ENCODE measurements at regions not wholly inside any gene's neighbourhood (a gene's known extent, or its start where the extent isn't known, plus 50 kb on each side); places are given as distances from the start of the nearest gene placed in this dataset.
A peak's percentile ranks its signal among the peaks of the same experiment; 100 is the strongest.

GRCh38 chr12:39047539-39048262 is 142.3 kb upstream of the CPNE8 start:
- no peak overlapping the region for H3K4me3 ChIP-seq
- no peak overlapping the region for H3K27ac ChIP-seq (ENCODE audit: low read depth in 1 of 2, low read length in 1 of 2)
- H3K27me3 ChIP-seq (ENCODE audit: control insufficient read depth in 3 of 3, insufficient read depth in 3 of 3, low read length in 2 of 3), result no peaks in the 10 kb centered on the region
- H3K9ac ChIP-seq (ENCODE audit: insufficient read depth in 1 of 2, low read length in 2 of 2), result no peak overlapping the region
- DNase-seq (peak in 2 of 3 donors; percentile 8 to 15), ATAC-seq (ENCODE audit: insufficient read depth, low FRiP score) (peak; percentile 53)
- TF ChIP-seq CTCF (IDR thresholded peaks at IDR 0.05; ENCODE audit: control extremely low read depth, extremely low read depth), result no peak
- H3K4me1 ChIP-seq (ENCODE audit: control insufficient read depth in 5 of 5, insufficient read depth in 5 of 5, low read length in 5 of 5), result peaks cover 0 to 5% (median 0%) of the 10 kb centered on the region in 5 donors
- 75 to 87% methylated on average over 8 of the region's 8 CpGs for WGBS, 2 donors
- H3K9me3 ChIP-seq (ENCODE audit: control insufficient read depth in 4 of 4, insufficient read depth in 3 of 4, low read length in 3 of 4), result no peaks in the 10 kb centered on the region
- no peaks in the 10 kb centered on the region for H3K36me3 ChIP-seq (ENCODE audit: control insufficient read depth in 4 of 4, insufficient read depth in 4 of 4, low read length in 4 of 4)

GRCh38 chr12:39044754-39045153 is 139.4 kb upstream of the CPNE8 start:
- H3K4me1 ChIP-seq (ENCODE audit: control insufficient read depth in 5 of 5, insufficient read depth in 5 of 5, low read length in 5 of 5), result peaks cover 0 to 6% (median 2%) of the 10 kb centered on the region in 5 donors
- WGBS, 2 donors, result 48 to 52% methylated on average over 3 of the region's 3 CpGs
- ATAC-seq (ENCODE audit: insufficient read depth, low FRiP score) (no peak), DNase-seq (no peak)
- no peak for TF ChIP-seq CTCF (IDR thresholded peaks at IDR 0.05; ENCODE audit: control extremely low read depth, extremely low read depth)
- H3K9me3 ChIP-seq (ENCODE audit: control insufficient read depth in 4 of 4, insufficient read depth in 3 of 4, low read length in 3 of 4), result no peaks in the 10 kb centered on the region
- H3K9ac ChIP-seq (ENCODE audit: insufficient read depth in 1 of 2, low read length in 2 of 2), result no peak overlapping the region
- no peaks in the 10 kb centered on the region for H3K27me3 ChIP-seq (ENCODE audit: control insufficient read depth in 3 of 3, insufficient read depth in 3 of 3, low read length in 2 of 3)
- no peak overlapping the region for H3K27ac ChIP-seq (ENCODE audit: low read depth in 1 of 2, low read length in 1 of 2)
- H3K4me3 ChIP-seq, result no peak overlapping the region
- no peaks in the 10 kb centered on the region for H3K36me3 ChIP-seq (ENCODE audit: control insufficient read depth in 4 of 4, insufficient read depth in 4 of 4, low read length in 4 of 4)

GRCh38 chr12:39043424-39043822 is 138.0 kb upstream of the CPNE8 start:
- no peak overlapping the region for H3K4me3 ChIP-seq
- no peak overlapping the region for H3K9ac ChIP-seq (ENCODE audit: insufficient read depth in 1 of 2, low read length in 2 of 2)
- no peak for TF ChIP-seq CTCF (IDR thresholded peaks at IDR 0.05; ENCODE audit: control extremely low read depth, extremely low read depth)
- no peaks in the 10 kb centered on the region for H3K27me3 ChIP-seq (ENCODE audit: control insufficient read depth in 3 of 3, insufficient read depth in 3 of 3, low read length in 2 of 3)
- no peaks in the 10 kb centered on the region for H3K36me3 ChIP-seq (ENCODE audit: control insufficient read depth in 4 of 4, insufficient read depth in 4 of 4, low read length in 4 of 4)
- H3K9me3 ChIP-seq (ENCODE audit: control insufficient read depth in 4 of 4, insufficient read depth in 3 of 4, low read length in 3 of 4), result no peaks in the 10 kb centered on the region
- no peak for ATAC-seq (ENCODE audit: insufficient read depth, low FRiP score)
- peaks cover 0 to 6% (median 2%) of the 10 kb centered on the region in 5 donors for H3K4me1 ChIP-seq (ENCODE audit: control insufficient read depth in 5 of 5, insufficient read depth in 5 of 5, low read length in 5 of 5)
- no peak for DNase-seq
- 33 to 62% methylated on average over 2 of the region's 2 CpGs for WGBS, 2 donors
- no peak overlapping the region for H3K27ac ChIP-seq (ENCODE audit: low read depth in 1 of 2, low read length in 1 of 2)

DNA sequence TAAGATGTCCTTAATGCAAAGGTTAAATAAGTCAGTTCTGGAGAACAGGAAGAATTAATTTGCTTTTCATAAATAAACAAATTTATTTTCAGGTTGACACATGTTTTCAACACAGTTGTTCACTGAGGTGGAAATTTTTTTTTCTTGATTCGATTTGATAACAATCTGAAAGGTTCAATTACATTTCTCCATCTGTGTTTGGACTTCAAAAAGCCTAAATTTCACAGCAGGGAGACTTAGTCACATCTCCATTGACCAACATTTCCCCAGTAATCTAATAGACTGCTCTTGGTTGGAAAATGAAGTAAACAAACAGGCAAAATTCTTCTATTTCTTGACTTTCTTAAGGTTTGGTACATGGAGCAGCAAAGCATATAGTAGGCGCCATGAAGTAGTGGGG is 134.9 kb upstream of the CPNE8 start:
- TF ChIP-seq CTCF (IDR thresholded peaks at IDR 0.05; ENCODE audit: control extremely low read depth, extremely low read depth), result no peak

More for the DNA sequence above, 134.9 kb upstream of the CPNE8 start:
- Histone ChIP-seq H3K27me3 (ENCODE audit: control insufficient read depth in 3 of 3, insufficient read depth in 3 of 3, low read length in 2 of 3) (no peaks in the 10 kb centered on the region), H3K4me3 (no peak overlapping the region), H3K36me3 (ENCODE audit: control insufficient read depth in 4 of 4, insufficient read depth in 4 of 4, low read length in 4 of 4) (no peaks in the 10 kb centered on the region), H3K4me1 (ENCODE audit: control insufficient read depth in 5 of 5, insufficient read depth in 5 of 5, low read length in 5 of 5) (peaks cover 0 to 6% (median 2%) of the 10 kb centered on the region in 5 donors), H3K27ac (ENCODE audit: low read depth in 1 of 2, low read length in 1 of 2) (no peak overlapping the region), H3K9me3 (ENCODE audit: control insufficient read depth in 4 of 4, insufficient read depth in 3 of 4, low read length in 3 of 4) (no peaks in the 10 kb centered on the region), H3K9ac (ENCODE audit: insufficient read depth in 1 of 2, low read length in 2 of 2) (no peak overlapping the region)
- ATAC-seq (ENCODE audit: insufficient read depth, low FRiP score) (no peak), DNase-seq (no peak)
- 76 to 81% methylated on average over 2 of the region's 2 CpGs for WGBS, 2 donors
